Natural killer cell (primary cell): ENCODE measurements at regions not wholly inside any gene's neighbourhood (a gene's known extent, or its start where the extent isn't known, plus 50 kb on each side); places are given as distances from the start of the nearest gene placed in this dataset.

Source experiments
- ATAC-seq, 3 donors: fragments of 150-1000 bp in 2 of 3; fragments of 200-7000 bp in 1 of 3; cut with Tn5 transposase; 1 replicate in 1 of 3; 2 replicates in 2 of 3; pipeline ENCODE4 v1.10.0; 2021; ENCODE audit warnings: mild to moderate bottlenecking in 2 of 3, moderate library complexity in 2 of 3
- DNase-seq, 2 donors: peaks; one replicate each; pipeline versions ENCODE4 v3.0.0 to v3.0.0-alpha.2; 2013 to 2021; ENCODE audit warnings: mixed read lengths in 1 of 2
- H3K27ac ChIP-seq: one replicate; pipeline ENCODE4 v1.5.1; 2013; ENCODE audit warnings: mild to moderate bottlenecking, low read length
- H3K27me3 ChIP-seq: one replicate; pipeline ENCODE4 v1.6.1; 2013; ENCODE audit warnings: low read length; ENCODE audit not compliant: control insufficient read depth, insufficient read depth
- H3K36me3 ChIP-seq: one replicate; pipeline ENCODE4 v1.6.1; 2013; ENCODE audit warnings: low read length; ENCODE audit not compliant: control insufficient read depth, insufficient read depth
- H3K4me1 ChIP-seq: one replicate; pipeline ENCODE4 v1.6.1; 2013; ENCODE audit warnings: low read length; ENCODE audit not compliant: control insufficient read depth, insufficient read depth
- H3K4me3 ChIP-seq: one replicate; pipeline ENCODE4 v1.5.1; 2013; ENCODE audit warnings: low read length
- H3K9me3 ChIP-seq: one replicate; pipeline ENCODE4 v1.6.1; 2013; ENCODE audit warnings: low read length; ENCODE audit not compliant: control insufficient read depth, insufficient read depth
- H3K27ac Mint-ChIP-seq, 2 donors: one replicate each; pipeline ENCODE4 v1.8.0; 2022; ENCODE audit warnings: mild to moderate bottlenecking in 2 of 2, mixed read lengths in 2 of 2, moderate library complexity in 1 of 2
- H3K27me3 Mint-ChIP-seq, 2 donors: one replicate each; pipeline ENCODE4 v1.8.0; 2022; ENCODE audit warnings: low read depth in 2 of 2, mixed read lengths in 2 of 2
- H3K36me3 Mint-ChIP-seq: one replicate; pipeline ENCODE4 v1.8.0; 2022; ENCODE audit warnings: mixed read lengths
- H3K4me1 Mint-ChIP-seq, 2 donors: one replicate each; pipeline ENCODE4 v1.8.0; 2022; ENCODE audit warnings: mixed read lengths in 2 of 2
- H3K4me3 Mint-ChIP-seq: one replicate; pipeline ENCODE4 v1.8.0; 2022; ENCODE audit warnings: mild to moderate bottlenecking, moderate library complexity, mixed read lengths
- H3K9me3 Mint-ChIP-seq, 2 donors: one replicate each; pipeline ENCODE4 v1.8.0; 2022; ENCODE audit warnings: mixed read lengths in 2 of 2
- WGBS: methylation state at CpG from one replicate; pipeline ENCODE4 v1.1.7; 2013; ENCODE audit warnings: missing lambda C conversion rate; ENCODE audit not compliant: insufficient coverage; 5-methylcytosine and 5-hydroxymethylcytosine counted together
- intact Hi-C: fragments of 100-400 bp; cut with micrococcal nuclease; formaldehyde crosslinking; loops from one replicate; pipeline ENCODE4 v1.14.2; 2022
- TF ChIP-seq, protein P1 (sequence below): fragments of 200-600 bp; IDR thresholded peaks from one replicate; pipeline ENCODE4 v1.8.0; 2022; ENCODE audit warnings: antibody characterized with exemption

DNA sequence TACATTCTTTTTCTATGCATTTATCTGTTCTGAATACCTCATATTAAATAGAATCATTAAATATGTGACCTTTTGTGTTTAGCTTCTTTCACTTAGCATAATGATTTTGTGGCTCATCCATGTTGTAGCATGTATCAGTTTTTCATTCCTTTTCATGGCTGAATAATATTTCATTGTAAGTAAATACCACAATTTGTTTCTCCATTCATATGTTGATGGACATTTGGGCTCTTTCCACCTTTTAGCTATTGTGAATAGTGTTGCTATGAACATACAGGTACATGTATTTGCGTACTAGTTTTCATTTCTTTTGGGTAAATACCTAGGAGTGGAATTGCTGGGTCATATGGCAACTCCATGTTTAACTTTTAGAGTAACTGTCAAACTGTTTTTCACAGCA lies 85.1 kb downstream of the GNL3L start:
- no peak overlapping the region for H3K27ac ChIP-seq
- H3K4me1 Mint-ChIP-seq, result peaks cover 15 to 21% of the 10 kb centered on the region in 2 donors
- intact Hi-C loops, result no loop called here
- H3K4me3 ChIP-seq, result no peak overlapping the region
- no peak overlapping the region for H3K27ac Mint-ChIP-seq
- DNase-seq, result no peak
- TF ChIP-seq, protein P1, sequence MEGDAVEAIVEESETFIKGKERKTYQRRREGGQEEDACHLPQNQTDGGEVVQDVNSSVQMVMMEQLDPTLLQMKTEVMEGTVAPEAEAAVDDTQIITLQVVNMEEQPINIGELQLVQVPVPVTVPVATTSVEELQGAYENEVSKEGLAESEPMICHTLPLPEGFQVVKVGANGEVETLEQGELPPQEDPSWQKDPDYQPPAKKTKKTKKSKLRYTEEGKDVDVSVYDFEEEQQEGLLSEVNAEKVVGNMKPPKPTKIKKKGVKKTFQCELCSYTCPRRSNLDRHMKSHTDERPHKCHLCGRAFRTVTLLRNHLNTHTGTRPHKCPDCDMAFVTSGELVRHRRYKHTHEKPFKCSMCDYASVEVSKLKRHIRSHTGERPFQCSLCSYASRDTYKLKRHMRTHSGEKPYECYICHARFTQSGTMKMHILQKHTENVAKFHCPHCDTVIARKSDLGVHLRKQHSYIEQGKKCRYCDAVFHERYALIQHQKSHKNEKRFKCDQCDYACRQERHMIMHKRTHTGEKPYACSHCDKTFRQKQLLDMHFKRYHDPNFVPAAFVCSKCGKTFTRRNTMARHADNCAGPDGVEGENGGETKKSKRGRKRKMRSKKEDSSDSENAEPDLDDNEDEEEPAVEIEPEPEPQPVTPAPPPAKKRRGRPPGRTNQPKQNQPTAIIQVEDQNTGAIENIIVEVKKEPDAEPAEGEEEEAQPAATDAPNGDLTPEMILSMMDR, result no peak
- peaks cover 18% of the 10 kb centered on the region for H3K36me3 Mint-ChIP-seq
- H3K27me3 Mint-ChIP-seq, result peaks cover 0 to under 1% of the 10 kb centered on the region in 2 donors
- peaks cover 0 to 7% of the 10 kb centered on the region in 2 donors for H3K9me3 Mint-ChIP-seq
- H3K4me3 Mint-ChIP-seq, result no peak overlapping the region
- H3K27me3 ChIP-seq, result no peaks in the 10 kb centered on the region
- no peaks in the 10 kb centered on the region for H3K36me3 ChIP-seq
- ATAC-seq, result no peak
- no peaks in the 10 kb centered on the region for H3K9me3 ChIP-seq
- H3K4me1 ChIP-seq, result no peaks in the 10 kb centered on the region
- WGBS, result no CpG with 5 or more reads among the region's 1 CpG

DNA sequence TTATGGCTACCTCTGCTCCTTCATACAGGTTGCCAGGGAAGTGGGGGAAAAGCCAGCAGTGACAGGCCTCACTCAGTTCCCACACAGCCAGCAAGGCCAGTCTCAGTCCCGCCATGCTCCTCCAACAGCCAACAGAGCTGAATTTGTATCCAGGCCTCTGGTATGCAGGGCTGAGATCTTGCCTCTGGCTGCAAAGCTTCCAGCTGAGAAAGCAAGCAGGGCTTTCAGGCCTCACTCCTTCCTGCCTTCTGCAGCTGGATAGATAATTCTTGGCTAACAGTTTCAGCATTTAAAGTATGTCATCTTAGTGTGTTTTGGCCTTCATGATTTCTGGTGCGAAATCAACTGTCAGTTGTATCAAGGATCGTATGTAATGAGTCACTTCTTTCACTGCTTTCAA lies 103.6 kb downstream of the GNL3L start:
- H3K36me3 ChIP-seq, result no peaks in the 10 kb centered on the region
- no peak overlapping the region for H3K27ac ChIP-seq
- ATAC-seq, result no peak
- H3K4me3 ChIP-seq, result no peak overlapping the region
- H3K27me3 ChIP-seq, result no peaks in the 10 kb centered on the region
- no peaks in the 10 kb centered on the region for H3K4me1 Mint-ChIP-seq
- intact Hi-C loops, result no loop called here
- H3K27ac Mint-ChIP-seq, result no peak overlapping the region
- TF ChIP-seq, protein P1, result no peak
- 100% methylated on average over 2 of the region's 3 CpGs for WGBS
- H3K36me3 Mint-ChIP-seq, result peaks cover 11% of the 10 kb centered on the region
- H3K4me3 Mint-ChIP-seq, result no peak overlapping the region
- H3K9me3 ChIP-seq, result no peaks in the 10 kb centered on the region
- H3K9me3 Mint-ChIP-seq, result peaks cover 0 to 13% of the 10 kb centered on the region in 2 donors
- no peak for DNase-seq
- H3K27me3 Mint-ChIP-seq, result peaks cover 2 to 33% of the 10 kb centered on the region in 2 donors
- no peaks in the 10 kb centered on the region for H3K4me1 ChIP-seq

DNA sequence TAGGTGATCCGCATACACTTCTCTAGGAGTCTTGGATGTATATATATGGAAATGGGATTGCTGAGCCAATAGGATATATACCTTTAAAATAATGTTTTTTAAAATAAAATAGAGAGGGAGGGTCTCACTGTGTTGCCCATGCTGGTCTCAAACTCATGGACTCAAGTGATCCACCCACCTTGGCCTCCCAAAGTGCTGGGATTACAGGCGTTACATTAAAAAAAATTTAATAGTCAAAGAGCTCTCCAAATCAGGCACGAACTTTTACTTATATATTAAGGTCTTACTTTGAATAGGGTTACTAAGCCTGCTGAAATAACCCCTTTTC lies 109.0 kb downstream of the GNL3L start:
- TF ChIP-seq, protein P1, result no peak
- H3K4me3 Mint-ChIP-seq, result peak overlapping the region; percentile 95
- no peak for ATAC-seq
- H3K4me1 Mint-ChIP-seq, result peaks cover 5 to 13% of the 10 kb centered on the region in 2 donors
- peak overlapping the region; percentile 68 for H3K4me3 ChIP-seq
- no peaks in the 10 kb centered on the region for H3K27me3 ChIP-seq
- intact Hi-C loops, result loop anchor here (1.0 to 5.0 kb wide), 4 partner anchors 108 to 597 kb away; partner anchors contain the start of genes GNL3L, PHF8 and TSR2
- H3K27ac ChIP-seq, result peak overlapping the region; percentile 98
- H3K4me1 ChIP-seq, result peaks cover 8% of the 10 kb centered on the region
- peaks cover 0 to 5% of the 10 kb centered on the region in 2 donors for H3K9me3 Mint-ChIP-seq
- peak overlapping the region; percentile 98 to 99 for H3K27ac Mint-ChIP-seq
- DNase-seq, result no peak
- H3K27me3 Mint-ChIP-seq, result peaks cover 0 to 9% of the 10 kb centered on the region in 2 donors
- H3K36me3 Mint-ChIP-seq, result peaks cover 6% of the 10 kb centered on the region
- H3K9me3 ChIP-seq, result no peaks in the 10 kb centered on the region
- H3K36me3 ChIP-seq, result no peaks in the 10 kb centered on the region
- WGBS, result no CpG with 5 or more reads among the region's 3 CpGs
